ENCODE measurements at regions not wholly inside any gene's neighbourhood (a gene's known extent, or its start where the extent isn't known, plus 50 kb on each side); places are given as distances from the start of the nearest gene placed in this dataset.

GRCh38 chr13:74647991-74648390, 513.8 kb upstream of the KLF12 start:
- ChIA-PET CTCF (no interaction called here), POLR2A (no interaction called here)
- TF ChIP-seq CTCF (IDR thresholded peaks at IDR 0.05; ENCODE audit: insufficient read depth, low read length, missing control alignments) = no peak
- H3K4me3 ChIP-seq (ENCODE audit: low read depth, low read length) = no peak overlapping the region
- no peak for DNase-seq (ENCODE audit: low read depth, low spot score)

DNA sequence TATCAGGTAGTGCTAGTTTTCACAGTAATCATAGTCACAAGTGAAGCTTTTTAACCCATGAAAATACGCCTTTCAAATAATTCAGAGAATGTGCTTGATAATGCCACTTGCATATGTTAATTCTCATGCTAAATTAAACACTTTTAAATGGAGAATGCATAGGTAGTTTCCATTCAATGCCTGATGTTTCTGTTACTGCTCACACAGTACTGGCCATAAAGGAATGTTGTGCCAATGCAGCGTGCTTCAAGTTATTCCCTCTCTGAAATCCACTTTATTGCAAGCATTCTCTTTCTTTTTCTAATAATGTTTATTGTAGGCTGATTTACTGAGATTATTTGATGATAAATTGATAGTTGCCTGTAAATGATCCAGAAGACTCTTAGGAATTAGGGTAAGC, 513.0 kb upstream of the KLF12 start:
- no peak overlapping the region for H3K4me3 ChIP-seq (ENCODE audit: low read depth, low read length)
- DNase-seq (ENCODE audit: low read depth, low spot score) = no peak
- TF ChIP-seq CTCF (IDR thresholded peaks at IDR 0.05; ENCODE audit: insufficient read depth, low read length, missing control alignments) = no peak
- POLR2A ChIA-PET = no interaction called here
- CTCF ChIA-PET = no interaction called here

- ChIA-PET CTCF (no interaction called here), POLR2A (no interaction called here)
- H3K4me3 ChIP-seq (ENCODE audit: low read depth, low read length) = no peak overlapping the region
- TF ChIP-seq CTCF (IDR thresholded peaks at IDR 0.05; ENCODE audit: insufficient read depth, low read length, missing control alignments) = no peak
- DNase-seq (ENCODE audit: low read depth, low spot score) = no peak
Observed at GRCh38 chr13:74646091-74646490, 511.9 kb upstream of the KLF12 start.

DNA sequence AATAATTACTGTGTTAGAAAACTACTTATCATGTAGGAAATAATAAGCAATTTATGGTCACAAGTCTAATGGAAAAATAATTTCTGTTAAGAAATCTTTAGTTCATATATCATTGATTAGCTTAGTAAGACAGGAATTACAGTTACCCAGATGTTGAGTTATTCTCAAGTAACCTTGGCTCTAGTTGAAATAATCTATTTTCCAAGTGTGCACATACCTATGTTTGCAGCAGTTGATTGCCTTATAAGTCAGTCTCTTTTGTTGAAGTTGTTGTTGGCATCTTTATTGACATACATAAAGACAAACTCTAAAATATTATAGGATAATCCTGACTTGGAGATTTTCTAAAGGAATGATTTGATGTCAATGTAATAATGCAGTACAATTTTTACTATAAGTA, 511.4 kb upstream of the KLF12 start:
- CTCF ChIA-PET = no interaction called here
- TF ChIP-seq CTCF (IDR thresholded peaks at IDR 0.05; ENCODE audit: insufficient read depth, low read length, missing control alignments) = no peak
- DNase-seq (ENCODE audit: low read depth, low spot score) = no peak
- POLR2A ChIA-PET = no interaction called here
- H3K4me3 ChIP-seq (ENCODE audit: low read depth, low read length) = no peak overlapping the region

DNA sequence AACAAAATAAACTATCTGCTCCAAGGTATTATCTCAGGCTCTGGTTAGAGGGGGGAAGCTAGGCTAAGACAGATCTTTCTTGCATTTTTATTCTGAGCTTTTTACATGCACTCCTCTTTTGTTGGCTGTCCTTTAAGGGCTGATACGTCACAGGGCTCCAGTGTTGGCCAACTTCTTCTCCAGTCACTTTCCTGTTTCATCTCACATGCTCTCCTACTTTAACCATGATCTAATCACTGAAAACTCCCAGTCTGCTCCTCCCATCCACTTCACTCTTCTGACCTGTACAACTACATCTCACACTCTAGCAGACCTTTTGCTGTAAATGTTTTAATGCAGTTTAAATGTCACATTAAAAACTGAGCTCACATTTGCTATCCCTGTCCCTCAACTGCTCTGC, 510.0 kb upstream of the KLF12 start:
- DNase-seq (ENCODE audit: low read depth, low spot score) = no peak
- no peak overlapping the region for H3K4me3 ChIP-seq (ENCODE audit: low read depth, low read length)
- ChIA-PET CTCF (interaction anchor here (1.2 kb wide), 1 partner anchor 576 kb away, joined by 3 read pairs; no protein-coding TSS in a partner anchor), POLR2A (no interaction called here)
- TF ChIP-seq CTCF (IDR thresholded peaks at IDR 0.05; ENCODE audit: insufficient read depth, low read length, missing control alignments) = no peak

DNA sequence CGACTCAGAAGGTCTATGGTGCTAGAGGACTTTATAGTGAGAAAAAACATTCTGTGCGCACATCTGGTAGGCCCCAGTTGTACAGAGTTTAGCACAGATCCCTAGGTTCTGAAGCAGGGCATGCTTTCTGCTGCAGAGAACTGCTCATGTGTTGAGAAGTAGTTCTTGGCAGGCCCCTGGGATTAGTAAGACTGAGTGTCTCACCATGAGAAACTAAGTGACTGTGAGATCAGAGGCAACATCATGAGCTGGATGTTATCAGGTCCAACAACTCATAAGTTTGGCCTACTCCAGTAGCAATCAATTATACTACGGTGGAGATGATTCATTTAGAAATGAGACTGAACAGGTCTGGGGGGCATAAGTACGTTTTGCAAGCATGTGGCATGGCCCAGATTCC, 507.4 kb upstream of the KLF12 start:
- POLR2A ChIA-PET = no interaction called here
- TF ChIP-seq CTCF (IDR thresholded peaks at IDR 0.05; ENCODE audit: insufficient read depth, low read length, missing control alignments) = no peak
- CTCF ChIA-PET = interaction anchor here (0.8 kb wide), 2 partner anchors 11 to 578 kb away, joined by 3 read pairs; no protein-coding TSS in a partner anchor
- no peak overlapping the region for H3K4me3 ChIP-seq (ENCODE audit: low read depth, low read length)
- DNase-seq (ENCODE audit: low read depth, low spot score) = peak; percentile 44

All from AG04449 (cell line).